ENCODE measurements at regions not wholly inside any gene's neighbourhood (a gene's known extent, or its start where the extent isn't known, plus 50 kb on each side); places are given as distances from the start of the nearest gene placed in this dataset.
A peak's percentile ranks its signal among the peaks of the same experiment; 100 is the strongest.

DNA sequence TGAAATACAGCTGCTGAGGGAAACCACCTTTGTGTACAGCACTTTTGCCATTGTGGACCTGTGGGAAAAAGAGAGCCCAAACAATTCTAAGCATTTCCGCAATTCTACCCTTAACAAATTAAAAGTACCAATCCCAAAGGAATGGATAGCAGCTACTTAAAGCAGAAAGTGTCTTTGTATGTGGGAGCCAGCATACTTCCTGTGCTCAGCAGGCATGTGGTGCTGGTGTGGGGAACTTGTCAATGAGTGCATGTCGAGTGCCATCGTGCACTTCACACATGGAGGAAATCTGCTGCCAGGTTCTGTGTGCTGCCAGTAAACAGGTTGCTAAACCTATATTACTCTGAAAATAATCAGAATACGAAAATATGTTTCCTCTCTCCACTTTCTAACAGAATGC lies 399.0 kb downstream of the LRRC70 start:
- DNase-seq: no peak

DNA sequence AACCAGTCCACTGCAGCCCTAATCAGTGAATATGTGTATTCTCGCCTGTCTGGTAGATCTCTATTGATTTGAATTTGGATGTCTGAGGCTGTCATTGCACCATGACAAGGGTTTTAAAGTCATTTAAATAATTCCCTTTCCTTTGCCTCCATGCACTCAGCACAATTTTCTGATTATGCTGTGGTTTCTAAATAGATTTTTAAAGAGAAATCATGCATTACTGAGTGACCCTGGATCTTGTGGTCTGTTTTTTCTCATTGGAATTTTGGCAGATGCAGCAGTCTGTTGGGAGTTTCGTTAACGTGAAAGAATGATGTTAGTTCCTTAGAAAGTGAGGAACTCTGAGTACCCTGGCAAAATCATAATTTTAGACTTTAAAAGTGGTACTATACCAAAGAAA lies 396.0 kb downstream of the LRRC70 start:
- no peak for DNase-seq

DNA sequence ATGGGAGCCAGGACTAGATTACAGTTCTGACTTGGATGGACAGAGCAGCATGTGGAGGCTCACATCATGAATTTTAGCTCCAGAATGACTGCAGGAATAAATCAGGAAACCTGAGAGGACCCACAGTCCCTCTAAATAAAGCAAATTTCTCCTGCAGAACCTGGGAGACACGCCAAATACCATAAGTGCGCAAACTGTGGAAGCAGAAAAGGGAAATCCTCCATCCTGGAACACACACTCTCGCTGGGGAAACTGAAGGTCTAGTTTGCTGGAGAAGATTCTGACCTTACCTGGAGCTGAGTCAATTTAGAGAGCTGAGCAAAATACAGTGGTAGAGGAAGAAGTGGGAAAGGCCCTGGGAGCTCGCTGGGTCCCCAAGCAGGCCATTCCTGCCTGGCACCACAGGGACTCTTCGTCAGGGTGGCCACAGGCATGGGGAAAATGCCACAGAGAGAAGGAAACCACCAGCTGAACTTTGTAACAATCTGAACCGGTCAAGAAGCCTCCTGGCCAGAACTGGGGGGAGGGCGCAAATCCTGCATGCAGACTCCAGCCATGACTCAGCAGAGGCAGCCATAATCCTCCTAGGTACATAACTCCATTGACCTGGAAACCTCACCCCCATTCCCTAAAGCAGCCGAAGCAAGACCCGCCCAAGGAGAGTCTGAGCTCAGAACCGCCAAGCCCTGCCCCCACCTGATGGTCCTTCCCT lies 390.9 kb downstream of the LRRC70 start:
- DNase-seq: no peak

DNA sequence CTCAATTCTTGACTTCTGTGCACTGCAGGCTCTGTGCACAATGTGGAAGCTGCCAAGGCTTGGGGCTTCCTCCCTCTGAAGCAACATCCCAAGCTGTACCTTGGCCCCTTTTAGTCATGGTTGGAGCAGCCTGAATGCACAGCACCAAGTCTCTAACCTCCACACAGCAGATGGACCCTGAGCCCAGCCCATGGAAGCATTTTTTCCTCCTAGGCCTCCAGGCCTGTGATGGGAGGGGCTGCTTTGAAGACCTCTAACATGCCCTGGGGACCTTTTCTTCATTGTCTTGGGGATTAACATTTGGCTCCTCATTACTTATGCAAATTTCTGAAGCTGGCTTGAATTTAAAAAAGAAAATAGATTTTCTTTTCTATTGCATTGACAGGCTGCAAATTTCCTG lies 385.8 kb downstream of the LRRC70 start:
- no peak for DNase-seq

DNA sequence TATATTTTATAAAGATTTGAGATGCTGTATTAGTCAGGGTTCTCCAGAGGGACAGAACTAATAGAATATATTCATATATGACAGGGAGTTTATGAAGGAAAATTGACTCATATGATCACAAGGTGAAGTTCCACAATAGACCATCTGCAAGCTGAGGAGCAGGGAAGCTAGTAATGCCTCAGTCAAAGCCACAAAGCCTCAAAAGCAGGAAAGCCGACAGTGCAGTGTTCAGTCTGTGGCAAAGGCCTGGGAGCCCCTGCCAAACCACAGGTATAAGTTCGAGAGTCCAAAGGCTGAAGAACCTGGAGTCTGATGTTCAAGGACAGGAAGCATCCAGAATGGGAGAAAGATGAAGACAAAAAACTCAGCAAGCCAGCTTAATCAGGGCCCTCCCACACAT lies 382.2 kb downstream of the LRRC70 start:
- no peak for DNase-seq

DNA sequence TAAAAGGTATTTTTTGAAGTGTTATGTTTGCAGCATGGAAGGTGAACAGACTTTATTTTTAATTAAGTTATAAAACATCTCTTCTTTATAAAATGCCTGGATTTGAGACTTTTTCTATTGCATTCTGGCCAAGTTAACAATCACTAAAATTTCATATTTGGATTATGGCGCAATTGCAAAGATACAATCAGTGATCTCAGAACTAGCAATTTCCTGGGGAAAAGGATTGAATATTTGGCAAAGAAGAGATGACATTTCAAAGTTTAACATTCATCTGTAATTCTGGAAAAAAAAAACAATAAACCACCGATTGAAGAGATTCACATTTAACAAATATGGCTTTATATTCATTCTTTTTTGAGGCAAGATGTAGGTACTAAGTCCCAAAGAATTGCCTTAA lies 378.0 kb downstream of the LRRC70 start:
- DNase-seq: no peak

DNA sequence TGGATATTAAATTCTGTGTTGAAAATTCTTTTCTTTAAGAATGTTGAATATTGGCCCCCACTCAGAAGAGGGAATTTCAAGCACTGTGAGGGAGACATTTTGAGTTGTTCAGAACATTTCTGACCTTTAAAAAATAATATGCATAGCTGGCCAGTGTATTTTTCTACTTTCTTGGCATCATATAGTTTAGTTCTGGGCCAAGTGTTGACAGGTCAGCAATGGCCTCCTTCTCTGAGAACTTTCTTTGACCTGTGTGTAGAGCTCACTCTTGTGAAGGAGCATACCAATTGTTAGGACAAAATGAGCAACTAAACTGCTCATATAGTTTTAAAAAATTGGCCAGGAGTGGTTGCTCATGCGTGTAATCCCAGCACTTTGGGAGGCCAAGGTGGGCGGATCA lies 376.0 kb downstream of the LRRC70 start:
- DNase-seq: no peak

DNA sequence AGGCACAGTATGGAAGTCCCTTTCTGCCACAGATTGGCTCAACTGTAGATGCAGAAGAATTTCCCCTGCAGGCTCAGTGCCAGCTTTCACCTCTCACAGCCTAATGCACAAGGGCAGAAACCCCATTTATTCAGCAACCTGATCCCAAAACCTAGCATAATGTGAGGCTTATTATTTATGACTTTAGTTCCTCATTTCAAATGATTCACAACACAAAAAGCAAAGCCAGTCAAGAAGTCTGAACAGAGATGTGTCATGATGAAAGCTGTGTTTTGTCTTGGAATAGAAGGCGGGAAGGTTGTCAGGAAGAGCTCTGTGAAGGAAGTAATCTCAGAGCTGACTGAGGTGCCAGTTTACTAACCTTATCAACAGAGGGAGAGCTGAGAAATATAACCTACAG lies 369.7 kb downstream of the LRRC70 start:
- DNase-seq: no peak

DNA sequence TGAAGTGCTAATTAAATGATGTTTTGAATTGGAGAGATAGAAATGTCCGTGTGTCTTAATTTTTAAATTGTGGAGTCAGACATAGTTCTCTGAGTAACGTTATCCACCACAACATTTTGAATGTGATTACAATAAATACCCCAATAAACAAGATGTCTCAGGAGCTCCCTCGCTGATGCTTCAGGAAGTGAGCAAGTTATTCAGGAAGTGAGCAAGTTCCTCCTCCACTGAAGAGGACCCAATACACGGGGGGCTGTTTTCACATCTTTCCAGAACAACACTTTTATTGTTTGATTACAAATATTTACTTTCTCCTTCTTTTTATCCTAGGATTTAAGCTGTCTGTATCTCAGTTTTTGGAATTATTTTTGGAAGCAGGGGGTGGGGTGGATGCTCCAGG lies 363.8 kb downstream of the LRRC70 start:
- no peak for DNase-seq

DNA sequence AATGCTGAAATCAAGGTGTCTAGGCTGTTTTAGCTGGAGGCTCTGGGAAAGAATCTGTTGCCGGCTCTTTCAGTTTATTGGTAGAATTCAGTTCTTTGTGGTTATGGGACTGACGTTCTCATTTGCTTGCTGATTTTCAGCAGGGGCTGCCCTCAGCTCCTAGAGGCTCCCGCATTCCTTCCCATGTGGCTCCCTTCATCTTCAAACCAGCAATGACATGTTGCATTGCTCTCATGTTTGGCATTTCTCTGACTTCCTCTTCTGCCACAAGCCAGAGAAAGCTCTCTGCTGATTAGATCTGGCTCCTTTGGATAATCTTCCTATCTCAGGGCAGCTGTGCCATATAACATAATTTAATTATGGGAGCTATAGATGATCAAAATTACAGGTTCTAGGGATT lies 360.3 kb downstream of the LRRC70 start:
- DNase-seq: no peak

DNA sequence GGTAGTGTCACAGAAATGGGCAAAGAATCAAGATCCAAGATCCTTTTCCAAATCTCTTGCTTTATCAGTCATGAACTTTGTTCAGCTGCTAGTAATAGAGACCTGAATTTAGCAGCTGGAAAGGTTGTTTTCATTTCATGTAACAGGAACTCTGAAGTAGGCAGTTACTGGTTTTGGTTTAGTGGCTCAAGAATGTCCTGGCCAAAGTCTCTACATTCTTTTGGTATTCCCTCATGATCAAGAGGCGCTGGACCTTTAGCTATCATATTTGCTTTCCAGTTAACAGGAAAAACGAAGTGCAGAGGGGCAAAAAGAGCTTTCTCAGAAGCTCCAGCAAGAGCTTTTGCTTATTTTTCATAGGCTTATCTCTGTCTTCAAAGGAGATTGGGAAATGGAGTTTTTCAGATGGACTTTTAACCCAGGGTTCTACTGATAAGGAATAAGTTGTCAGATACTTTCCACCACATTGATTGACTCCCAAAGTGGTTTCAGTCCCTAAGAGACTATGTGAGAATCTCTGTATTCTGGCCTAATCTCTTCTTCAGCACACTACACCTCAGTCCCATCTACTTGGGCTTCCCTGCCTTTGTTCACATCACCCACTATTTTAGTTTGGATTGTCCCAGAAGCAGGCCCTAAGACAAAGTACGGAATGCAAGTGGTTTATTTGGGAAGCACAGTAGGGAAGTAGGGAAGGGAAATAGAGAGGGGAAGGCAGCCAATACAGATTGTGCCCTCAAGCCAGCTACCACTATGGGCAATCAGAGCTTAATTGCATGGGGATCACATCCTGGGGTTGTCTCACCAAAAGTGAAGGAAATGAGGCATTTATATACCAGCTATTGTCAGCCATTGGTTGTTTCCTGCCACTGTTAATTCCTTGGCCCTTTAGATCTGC lies 359.3 kb downstream of the LRRC70 start:
- DNase-seq: peak; percentile 42

DNA sequence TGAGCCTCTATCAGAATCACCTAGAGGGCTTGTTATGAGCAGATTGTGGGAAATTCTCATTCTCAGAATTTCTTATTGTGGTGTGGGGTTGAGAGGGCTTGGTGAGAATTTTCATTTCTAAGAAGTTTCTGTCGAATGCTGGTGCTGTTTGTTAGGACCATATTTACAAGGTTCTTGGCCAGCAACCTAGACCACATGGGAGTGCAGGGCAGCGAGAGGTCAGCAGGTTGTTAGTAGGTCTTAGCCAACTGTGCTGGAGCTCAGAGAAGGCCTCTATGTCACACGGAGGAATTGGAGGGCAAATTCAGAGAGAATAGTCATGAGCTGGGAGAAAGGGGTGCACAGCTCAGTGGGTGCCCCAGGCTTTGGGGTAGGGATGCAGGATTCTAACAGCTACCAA lies 357.0 kb downstream of the LRRC70 start:
- no peak for DNase-seq

DNA sequence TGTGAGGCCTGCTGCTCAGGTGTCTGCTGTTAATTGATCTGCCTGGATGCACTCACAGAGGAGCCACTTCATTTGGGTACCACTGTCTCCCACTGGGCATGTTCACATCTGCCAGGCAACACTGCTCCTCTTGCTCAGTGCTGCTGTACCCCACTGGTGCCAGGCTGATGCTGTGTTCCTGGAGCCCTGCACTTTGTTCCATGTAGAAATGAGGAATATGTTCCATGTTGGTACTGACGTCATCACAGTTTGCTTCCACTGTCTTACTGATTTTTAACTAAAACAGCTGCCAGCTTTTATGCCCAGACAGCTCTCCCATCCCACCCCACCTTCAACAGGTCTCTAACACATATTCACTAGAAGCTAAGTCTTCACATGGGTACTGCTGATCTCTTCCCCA lies 355.7 kb downstream of the LRRC70 start:
- DNase-seq: no peak

DNA sequence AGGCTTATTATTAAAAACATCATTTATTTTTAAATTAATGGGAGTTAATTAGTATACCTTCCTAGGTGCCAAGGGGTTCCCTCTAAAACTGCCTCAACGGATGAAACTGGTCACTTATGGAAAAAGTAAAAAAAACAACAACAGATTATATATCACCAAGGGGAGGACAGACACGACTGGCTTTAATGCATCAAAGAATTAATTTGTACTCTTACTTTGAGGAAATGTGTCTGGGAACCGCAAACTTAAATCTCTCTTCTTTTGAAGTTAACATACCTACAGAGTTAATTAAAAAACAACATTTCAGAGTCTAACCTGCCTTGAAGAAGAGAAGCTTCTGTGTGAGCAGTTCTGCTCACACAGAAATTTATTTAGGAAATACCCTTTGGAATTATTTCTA lies 354.6 kb downstream of the LRRC70 start:
- peak; percentile 42 for DNase-seq

DNA sequence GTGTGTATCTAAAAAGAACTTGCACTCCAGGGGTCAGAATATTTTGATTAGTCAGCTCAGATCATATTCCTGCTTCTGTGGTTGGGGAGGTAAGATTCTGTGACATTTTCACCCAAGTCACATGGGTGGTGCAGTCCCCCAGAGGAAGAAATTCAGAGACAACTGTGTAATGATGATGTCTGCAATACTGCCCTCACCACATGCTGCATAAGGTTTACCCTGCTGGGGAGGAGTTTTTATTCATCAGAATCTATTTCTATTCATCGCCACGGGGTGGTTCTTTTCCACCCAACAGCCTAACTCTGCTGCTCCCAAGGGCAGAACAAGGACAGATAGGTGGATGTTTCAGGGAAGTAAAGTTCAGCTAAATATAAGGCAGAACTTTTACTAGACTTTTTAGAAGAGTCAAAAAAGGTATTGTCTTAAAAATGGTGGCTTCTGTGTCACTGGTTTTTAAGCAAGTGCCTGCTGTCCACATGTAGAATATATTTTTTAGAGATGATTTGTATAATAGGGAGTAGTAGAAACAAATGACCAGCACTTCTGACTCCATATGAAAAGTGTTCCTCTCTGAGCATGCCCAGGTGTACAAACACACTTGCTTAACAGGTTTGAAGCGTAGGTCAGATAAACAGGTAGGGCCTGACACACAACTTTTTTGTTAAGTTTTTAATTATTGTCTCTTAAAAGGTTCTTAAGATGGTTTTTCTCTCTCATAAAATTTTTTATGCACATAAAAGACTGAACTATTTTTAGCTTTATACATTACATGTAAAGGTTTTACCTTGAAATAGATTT lies 352.7 kb downstream of the LRRC70 start:
- no peak for DNase-seq

DNA sequence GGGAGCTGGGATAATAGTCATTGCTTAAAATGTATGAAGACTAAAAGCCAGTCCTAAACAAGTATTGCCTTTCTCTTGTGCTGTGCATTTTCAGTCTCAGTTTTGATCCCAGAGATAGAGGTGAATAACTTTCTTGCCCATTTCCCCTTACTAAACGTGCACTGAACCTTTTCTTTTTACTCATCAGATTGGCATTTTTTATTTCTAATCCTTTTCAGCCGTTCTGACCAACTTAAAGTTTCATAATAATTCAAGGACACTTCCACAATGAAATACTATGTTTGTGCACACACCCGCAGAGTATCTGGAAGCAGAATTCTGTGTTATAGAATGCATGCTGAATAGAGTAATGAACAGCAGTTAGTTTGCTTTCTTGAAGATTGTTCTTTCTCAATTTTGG lies 343.6 kb downstream of the LRRC70 start:
- DNase-seq: no peak

DNA sequence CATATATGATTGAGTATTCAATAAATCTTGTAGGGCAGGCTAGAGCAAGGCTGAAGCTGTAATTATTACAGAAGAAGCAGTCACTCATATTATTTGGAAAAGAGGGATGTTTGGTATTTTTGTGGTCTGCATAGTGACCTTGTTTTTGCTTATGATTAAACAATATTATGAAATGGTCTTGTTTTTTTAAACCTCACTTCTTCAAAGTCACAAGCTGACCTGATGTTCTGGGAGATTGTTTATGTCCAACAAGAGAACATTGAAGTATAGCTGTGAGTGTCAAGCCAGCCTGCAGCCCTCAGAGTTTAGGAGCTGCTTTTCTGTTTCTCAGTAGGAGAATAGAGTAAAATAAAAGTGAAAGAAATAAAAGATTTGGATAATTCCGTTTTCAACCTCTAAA lies 342.2 kb downstream of the LRRC70 start:
- no peak for DNase-seq

DNA sequence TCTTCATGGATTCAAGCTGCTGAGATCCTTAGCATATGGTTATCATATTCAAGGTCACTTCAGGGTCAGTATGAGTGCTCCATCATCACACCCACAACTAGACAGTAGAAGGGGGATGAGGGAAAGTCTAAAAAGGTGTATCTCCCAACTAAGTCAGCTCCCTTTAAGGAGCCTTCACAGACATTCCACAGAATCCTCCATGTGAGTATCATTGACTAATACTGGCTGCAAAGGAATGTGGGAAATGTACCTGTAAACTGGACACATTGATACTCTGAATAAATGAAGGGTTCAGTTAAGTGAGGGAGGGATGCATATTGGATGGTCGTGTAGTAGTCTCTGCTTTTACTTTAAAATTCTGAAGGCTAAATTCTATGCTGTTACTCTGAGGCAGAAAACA lies 330.7 kb downstream of the LRRC70 start:
- DNase-seq: no peak

DNA sequence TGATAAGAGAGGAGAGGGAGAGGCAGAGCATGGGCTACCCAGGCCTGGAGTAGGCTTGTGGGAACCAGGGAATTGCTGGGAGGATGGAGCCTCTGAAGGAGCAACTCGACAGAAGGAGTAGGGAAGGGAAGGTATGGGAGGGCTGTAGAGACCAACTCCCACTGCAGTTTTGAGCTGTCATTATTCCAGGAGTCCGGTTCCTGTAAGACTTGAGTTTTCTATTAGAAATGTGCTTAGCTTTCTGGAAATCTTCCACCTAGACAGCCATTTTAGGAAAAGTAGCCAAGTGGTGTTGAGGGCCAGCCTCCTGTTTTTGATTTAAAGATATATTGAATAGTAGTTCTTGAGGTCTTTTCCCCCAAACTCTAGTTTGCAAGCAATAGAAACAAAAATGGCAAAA lies 323.5 kb downstream of the LRRC70 start:
- no peak for DNase-seq

DNA sequence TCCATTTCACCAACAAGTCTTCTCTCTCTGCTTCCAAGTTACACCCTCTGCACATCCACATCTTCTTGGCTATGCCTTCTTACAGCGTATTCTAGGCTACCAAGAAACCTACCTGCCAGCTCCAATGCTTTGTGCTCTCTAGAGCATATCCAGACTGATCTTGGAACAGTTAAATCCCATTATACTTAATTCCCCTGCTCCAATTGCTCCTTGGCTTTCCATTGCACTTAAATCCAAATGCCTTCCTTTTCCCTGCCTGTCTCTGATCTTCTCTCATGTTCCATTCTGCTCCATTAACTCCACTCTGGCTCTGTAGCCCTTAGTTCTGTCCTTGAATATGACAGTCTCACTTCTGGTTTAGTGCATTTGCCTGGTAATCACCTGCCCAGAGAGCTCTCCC lies 322.4 kb downstream of the LRRC70 start:
- no peak for DNase-seq

DNA sequence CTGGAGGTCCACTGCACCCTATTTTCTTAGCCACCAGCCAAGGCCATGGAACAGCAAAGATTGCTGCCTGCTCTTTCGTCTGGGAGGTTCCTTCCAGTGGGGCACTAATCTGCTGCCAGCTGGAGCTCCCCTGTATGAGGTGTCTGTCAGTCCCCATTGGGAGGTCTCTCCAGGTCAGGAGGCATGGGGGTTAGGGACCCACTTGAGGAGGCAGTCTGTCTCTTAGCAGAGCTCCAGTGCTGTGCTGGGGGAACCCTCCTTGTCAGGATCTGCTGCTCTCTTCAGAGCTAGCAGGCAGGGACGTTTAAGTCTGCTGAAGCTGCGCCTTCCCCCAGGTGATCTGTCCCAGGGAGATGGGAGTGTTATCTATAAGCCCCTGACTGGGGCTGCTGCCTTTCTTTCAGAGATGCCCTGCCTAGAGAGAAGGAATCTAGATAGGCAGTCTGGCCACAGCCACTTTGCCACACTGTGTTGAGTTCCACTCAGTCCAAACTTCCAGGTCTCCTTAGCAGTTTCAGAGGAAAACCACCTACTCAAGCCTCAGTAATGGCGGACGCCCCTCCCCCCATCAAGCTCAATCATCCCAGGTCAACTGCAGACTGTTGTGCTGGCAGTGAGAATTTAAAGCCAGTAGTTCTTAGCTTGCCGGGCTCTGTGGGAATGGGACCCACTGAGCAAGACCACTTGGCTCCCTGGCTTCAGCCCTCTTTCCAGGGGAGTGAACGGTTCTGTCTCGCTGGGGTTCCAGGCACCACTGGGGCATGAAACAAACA lies 317.7 kb downstream of the LRRC70 start:
- no peak for DNase-seq

Data from left kidney (tissue), 1 donor.